ENCODE measurements at regions not wholly inside any gene's neighbourhood (a gene's known extent, or its start where the extent isn't known, plus 50 kb on each side); places are given as distances from the start of the nearest gene placed in this dataset.

- TF ChIP-seq CEBPG (CRISPR knock-in tag; IDR thresholded peaks at IDR 0.05) = peak; percentile 48; the same call in 1 of the 2 replicates
- peak; percentile 42 to 92; a peak in 3 of 4 replicates for TF ChIP-seq CEBPG (tag; conservative IDR thresholded peaks at IDR 0.05 in 1 of 2, IDR thresholded peaks at IDR 0.05 in 1 of 2)
- TF ChIP-seq ZNF586 (CRISPR knock-in tag; conservative IDR thresholded peaks at IDR 0.05) = no peak
- TF ChIP-seq ZNF75A (CRISPR knock-in tag; IDR thresholded peaks at IDR 0.05) = no peak
- TF ChIP-seq SPI1 (IDR thresholded peaks at IDR 0.05; ENCODE audit: borderline replicate concordance, low read depth, low read length) = 0 out of 2 replicates have a peak, but pooled peaks have one; percentile 45
- no peak for TF ChIP-seq BDP1 (IDR thresholded peaks at IDR 0.05; ENCODE audit: insufficient read depth, insufficient read length)
- TF ChIP-seq ATF1 (CRISPR knock-in tag; IDR thresholded peaks at IDR 0.05) = no peak
- TF ChIP-seq ATF1 (tag; IDR thresholded peaks at IDR 0.05) = no peak
- no peak for TF ChIP-seq HDGF (IDR thresholded peaks at IDR 0.05)
- no peak for TF ChIP-seq KAT8 (IDR thresholded peaks at IDR 0.05; ENCODE audit: low read depth)
- no peak for TF ChIP-seq RAD51 (IDR thresholded peaks at IDR 0.05; ENCODE audit: borderline replicate concordance, low read depth)
- TF ChIP-seq TCF7L2 (IDR thresholded peaks at IDR 0.05; ENCODE audit: low read depth, low read length) = no peak
- 0 out of 2 replicates have a peak, but pooled peaks have one; percentile 35 for TF ChIP-seq TOE1 (IDR thresholded peaks at IDR 0.05; ENCODE audit: borderline replicate concordance)
- no peak for TF ChIP-seq TOE1 (CRISPR knock-in tag; IDR thresholded peaks at IDR 0.05; ENCODE audit: borderline replicate concordance, low read depth)
- TF ChIP-seq BRD9 (IDR thresholded peaks at IDR 0.05; ENCODE audit: low read depth, partially characterized antibody) = peak; percentile 68
- no peak for TF ChIP-seq DNMT1 (IDR thresholded peaks at IDR 0.05)
- no peak for TF ChIP-seq TRIM25 (IDR thresholded peaks at IDR 0.05; ENCODE audit: borderline replicate concordance)
- no peak for TF ChIP-seq SETDB1 (IDR thresholded peaks at IDR 0.05; ENCODE audit: low read length)
- no peak for TF ChIP-seq ZNF217 (CRISPR knock-in tag; IDR thresholded peaks at IDR 0.05)
- TF ChIP-seq SIN3A (IDR thresholded peaks at IDR 0.05; ENCODE audit: borderline replicate concordance in 2 of 2, control insufficient read depth in 1 of 2, low read depth in 2 of 2, low read length in 2 of 2) = no peak
- TF ChIP-seq ZNF408 (CRISPR knock-in tag; IDR thresholded peaks at IDR 0.05; ENCODE audit: low read depth) = no peak
- TF ChIP-seq FOXK2 (conservative IDR thresholded peaks at IDR 0.05 in 1 of 2, IDR thresholded peaks at IDR 0.05 in 1 of 2; ENCODE audit: low read depth in 2 of 2) = no peak
- TF ChIP-seq KLF13 (tag; IDR thresholded peaks at IDR 0.05; ENCODE audit: borderline replicate concordance, low read depth) = 0 out of 2 replicates have a peak, but pooled peaks have one; percentile 11
- no peak for TF ChIP-seq HNRNPL (IDR thresholded peaks at IDR 0.05; ENCODE audit: low read depth, low read length)
- TF ChIP-seq DIDO1 (tag; IDR thresholded peaks at IDR 0.05; ENCODE audit: low read depth) = no peak
- no peak for TF ChIP-seq EP400 (IDR thresholded peaks at IDR 0.05)
- TF ChIP-seq, protein P1, sequence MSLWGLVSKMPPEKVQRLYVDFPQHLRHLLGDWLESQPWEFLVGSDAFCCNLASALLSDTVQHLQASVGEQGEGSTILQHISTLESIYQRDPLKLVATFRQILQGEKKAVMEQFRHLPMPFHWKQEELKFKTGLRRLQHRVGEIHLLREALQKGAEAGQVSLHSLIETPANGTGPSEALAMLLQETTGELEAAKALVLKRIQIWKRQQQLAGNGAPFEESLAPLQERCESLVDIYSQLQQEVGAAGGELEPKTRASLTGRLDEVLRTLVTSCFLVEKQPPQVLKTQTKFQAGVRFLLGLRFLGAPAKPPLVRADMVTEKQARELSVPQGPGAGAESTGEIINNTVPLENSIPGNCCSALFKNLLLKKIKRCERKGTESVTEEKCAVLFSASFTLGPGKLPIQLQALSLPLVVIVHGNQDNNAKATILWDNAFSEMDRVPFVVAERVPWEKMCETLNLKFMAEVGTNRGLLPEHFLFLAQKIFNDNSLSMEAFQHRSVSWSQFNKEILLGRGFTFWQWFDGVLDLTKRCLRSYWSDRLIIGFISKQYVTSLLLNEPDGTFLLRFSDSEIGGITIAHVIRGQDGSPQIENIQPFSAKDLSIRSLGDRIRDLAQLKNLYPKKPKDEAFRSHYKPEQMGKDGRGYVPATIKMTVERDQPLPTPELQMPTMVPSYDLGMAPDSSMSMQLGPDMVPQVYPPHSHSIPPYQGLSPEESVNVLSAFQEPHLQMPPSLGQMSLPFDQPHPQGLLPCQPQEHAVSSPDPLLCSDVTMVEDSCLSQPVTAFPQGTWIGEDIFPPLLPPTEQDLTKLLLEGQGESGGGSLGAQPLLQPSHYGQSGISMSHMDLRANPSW (CRISPR knock-in tag; IDR thresholded peaks at IDR 0.05) = no peak
- peak in 1 of 2 experiments; percentile 48; a peak in 1 of 4 replicates for TF ChIP-seq TEAD1 (CRISPR knock-in tag; IDR thresholded peaks at IDR 0.05)
Observed at GRCh38 chr18:8988260-8988871, 114.1 kb upstream of the NDUFV2 start (continued).

Measured in K562 (cell line).